ENCODE measurements at regions not wholly inside any gene's neighbourhood (a gene's known extent, or its start where the extent isn't known, plus 50 kb on each side); places are given as distances from the start of the nearest gene placed in this dataset.

DNA sequence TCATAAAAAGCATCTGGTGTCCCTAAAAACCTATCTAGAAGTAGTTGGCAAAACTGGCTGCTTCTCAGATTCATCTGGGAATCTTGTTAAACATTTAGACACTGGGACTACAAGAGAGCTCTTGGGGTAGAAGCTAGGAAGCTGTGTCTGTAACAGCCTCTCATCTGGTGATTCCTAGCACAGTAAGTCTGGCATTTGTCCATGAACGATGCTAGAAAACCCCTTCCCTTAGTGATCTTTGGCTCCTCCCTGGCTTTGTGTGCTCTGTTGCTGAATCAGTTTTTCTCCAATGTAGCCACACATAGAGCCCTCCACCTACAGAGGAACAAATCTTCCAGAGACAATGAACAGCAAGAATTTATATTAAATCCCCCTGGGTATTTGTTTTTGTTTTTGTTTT is 951.7 kb upstream of the LCORL start:
- no peaks in the 10 kb centered on the region for H3K4me1 ChIP-seq (ENCODE audit: insufficient read depth)
- no peak for DNase-seq
- 24 to 29% (median 27%) methylated on average over 1 of the region's 1 CpG for WGBS, 3 donors
- H3K27ac ChIP-seq, result no peak overlapping the region
- no peaks in the 10 kb centered on the region for H3K36me3 ChIP-seq
- no peak overlapping the region for H3K4me3 ChIP-seq
- TF ChIP-seq POLR2A (IDR thresholded peaks at IDR 0.05) (no peak), EP300 (IDR thresholded peaks at IDR 0.05) (no peak)
- TF ChIP-seq, protein P1, sequence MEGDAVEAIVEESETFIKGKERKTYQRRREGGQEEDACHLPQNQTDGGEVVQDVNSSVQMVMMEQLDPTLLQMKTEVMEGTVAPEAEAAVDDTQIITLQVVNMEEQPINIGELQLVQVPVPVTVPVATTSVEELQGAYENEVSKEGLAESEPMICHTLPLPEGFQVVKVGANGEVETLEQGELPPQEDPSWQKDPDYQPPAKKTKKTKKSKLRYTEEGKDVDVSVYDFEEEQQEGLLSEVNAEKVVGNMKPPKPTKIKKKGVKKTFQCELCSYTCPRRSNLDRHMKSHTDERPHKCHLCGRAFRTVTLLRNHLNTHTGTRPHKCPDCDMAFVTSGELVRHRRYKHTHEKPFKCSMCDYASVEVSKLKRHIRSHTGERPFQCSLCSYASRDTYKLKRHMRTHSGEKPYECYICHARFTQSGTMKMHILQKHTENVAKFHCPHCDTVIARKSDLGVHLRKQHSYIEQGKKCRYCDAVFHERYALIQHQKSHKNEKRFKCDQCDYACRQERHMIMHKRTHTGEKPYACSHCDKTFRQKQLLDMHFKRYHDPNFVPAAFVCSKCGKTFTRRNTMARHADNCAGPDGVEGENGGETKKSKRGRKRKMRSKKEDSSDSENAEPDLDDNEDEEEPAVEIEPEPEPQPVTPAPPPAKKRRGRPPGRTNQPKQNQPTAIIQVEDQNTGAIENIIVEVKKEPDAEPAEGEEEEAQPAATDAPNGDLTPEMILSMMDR (IDR thresholded peaks at IDR 0.05), result no peak
- intact Hi-C loops (cut with DNase I), result no loop called here
- no peaks in the 10 kb centered on the region for H3K27me3 ChIP-seq
- no peaks in the 10 kb centered on the region for H3K9me3 ChIP-seq

DNA sequence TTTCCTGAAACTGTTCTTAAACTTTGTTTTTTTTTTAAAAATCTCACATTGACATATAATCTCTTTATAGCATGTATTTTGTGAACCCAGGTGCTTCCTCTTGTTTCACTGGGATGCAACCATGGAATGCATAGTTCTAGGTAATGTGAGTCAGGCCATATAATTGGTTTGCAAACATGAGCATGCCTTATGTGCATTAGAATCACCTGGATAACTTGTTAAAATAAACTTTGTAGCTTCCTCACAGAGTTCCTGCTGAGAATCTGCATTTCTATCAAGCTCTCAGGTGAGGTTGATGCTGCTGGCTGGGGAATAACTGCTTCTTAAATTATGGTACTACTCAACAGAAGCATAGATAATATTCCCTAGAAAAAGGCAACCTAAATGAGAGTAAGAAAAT is 940.3 kb upstream of the LCORL start:
- H3K4me1 ChIP-seq (ENCODE audit: insufficient read depth), result no peaks in the 10 kb centered on the region
- intact Hi-C loops (cut with DNase I), result no loop called here
- no peak for DNase-seq
- no peaks in the 10 kb centered on the region for H3K9me3 ChIP-seq
- no peak for TF ChIP-seq EP300 (IDR thresholded peaks at IDR 0.05)
- TF ChIP-seq POLR2A (IDR thresholded peaks at IDR 0.05), result no peak
- TF ChIP-seq, protein P1 (IDR thresholded peaks at IDR 0.05), result no peak
- no peak overlapping the region for H3K4me3 ChIP-seq
- no peak overlapping the region for H3K27ac ChIP-seq
- no peaks in the 10 kb centered on the region for H3K27me3 ChIP-seq
- no peaks in the 10 kb centered on the region for H3K36me3 ChIP-seq

DNA sequence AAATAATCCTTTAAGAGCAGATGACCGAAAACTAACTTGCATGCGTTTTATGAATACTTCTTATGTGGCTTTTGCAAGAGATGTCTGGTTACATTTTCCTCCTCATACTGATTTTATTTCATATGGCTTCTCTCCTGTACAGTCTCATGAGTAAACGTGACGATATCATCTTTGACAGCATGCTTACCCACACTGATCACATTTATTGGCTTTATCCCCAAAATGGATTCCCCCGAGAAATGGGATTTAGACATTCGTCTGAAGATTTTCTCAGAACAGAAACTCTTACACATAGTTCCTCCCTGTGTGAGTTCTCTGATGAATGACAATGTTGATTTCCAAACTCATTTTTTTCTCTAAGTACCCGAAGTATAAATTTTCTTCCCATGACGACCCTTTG is 939.7 kb upstream of the LCORL start:
- H3K36me3 ChIP-seq, result no peaks in the 10 kb centered on the region
- no peak for DNase-seq
- H3K27me3 ChIP-seq, result no peaks in the 10 kb centered on the region
- H3K4me1 ChIP-seq (ENCODE audit: insufficient read depth), result no peaks in the 10 kb centered on the region
- TF ChIP-seq POLR2A (IDR thresholded peaks at IDR 0.05) (no peak), EP300 (IDR thresholded peaks at IDR 0.05) (no peak)
- TF ChIP-seq, protein P1 (IDR thresholded peaks at IDR 0.05), result no peak
- no peak overlapping the region for H3K27ac ChIP-seq
- no peak overlapping the region for H3K4me3 ChIP-seq
- 81 to 84% (median 82%) methylated on average over 8 of the region's 8 CpGs for WGBS, 3 donors
- intact Hi-C loops (cut with DNase I), result no loop called here
- no peaks in the 10 kb centered on the region for H3K9me3 ChIP-seq

DNA sequence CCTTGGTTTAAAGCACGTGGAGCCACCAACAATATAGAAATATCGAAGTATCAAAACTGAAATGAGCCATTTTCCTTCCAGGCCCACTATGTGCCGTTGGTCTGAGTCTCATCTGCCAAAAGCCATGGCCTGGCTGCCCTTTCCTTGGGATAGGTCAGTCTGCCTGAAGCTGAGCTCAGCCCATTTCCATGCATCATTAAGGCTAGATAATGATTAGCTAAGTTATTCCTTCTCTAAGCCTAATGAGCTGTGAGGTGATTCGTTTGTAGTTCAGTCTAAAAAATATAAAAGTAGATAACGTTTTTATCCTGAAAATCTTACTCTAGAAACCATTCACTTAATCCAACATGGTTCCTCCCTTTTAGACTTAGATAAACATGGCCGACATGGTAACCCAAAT is 936.2 kb upstream of the LCORL start:
- Histone ChIP-seq H3K4me1 (ENCODE audit: insufficient read depth) (no peaks in the 10 kb centered on the region), H3K27ac (no peak overlapping the region), H3K36me3 (no peaks in the 10 kb centered on the region), H3K27me3 (no peaks in the 10 kb centered on the region), H3K4me3 (no peak overlapping the region), H3K9me3 (no peaks in the 10 kb centered on the region)
- TF ChIP-seq EP300 (IDR thresholded peaks at IDR 0.05) (no peak), POLR2A (IDR thresholded peaks at IDR 0.05) (no peak)
- TF ChIP-seq, protein P1 (IDR thresholded peaks at IDR 0.05), result no peak
- WGBS, 3 donors, result 62 to 74% (median 73%) methylated on average over 6 of the region's 6 CpGs
- DNase-seq, result no peak
- intact Hi-C loops (cut with DNase I), result no loop called here

GRCh38 chr4:18954538-18954937 is 933.0 kb upstream of the LCORL start:
- Histone ChIP-seq H3K9me3 (no peaks in the 10 kb centered on the region), H3K4me1 (ENCODE audit: insufficient read depth) (no peaks in the 10 kb centered on the region), H3K27me3 (no peaks in the 10 kb centered on the region), H3K36me3 (no peaks in the 10 kb centered on the region), H3K4me3 (no peak overlapping the region), H3K27ac (no peak overlapping the region)
- TF ChIP-seq POLR2A (IDR thresholded peaks at IDR 0.05), result no peak
- TF ChIP-seq, protein P1 (IDR thresholded peaks at IDR 0.05), result no peak
- no peak for TF ChIP-seq EP300 (IDR thresholded peaks at IDR 0.05)
- 10 to 30% (median 11%) methylated on average over 2 of the region's 2 CpGs for WGBS, 3 donors
- no peak for DNase-seq
- intact Hi-C loops (cut with DNase I), result no loop called here
